NCI-H82 treated with DMSO at 0.1 percent for 48 hours (cell line): ENCODE measurements at regions not wholly inside any gene's neighbourhood (a gene's known extent, or its start where the extent isn't known, plus 50 kb on each side); places are given as distances from the start of the nearest gene placed in this dataset.
A peak's percentile ranks its signal among the peaks of the same experiment; 100 is the strongest.
"Not testable (repeated sequence)": the region's sequence is repeated elsewhere in the genome, so short reads cannot be mapped to it uniquely, and the experiment has no call there.

ENCODE experiments used
- DNase-seq: peaks from one replicate; lab custom pipeline; 2025; ENCODE audit not compliant: unreplicated experiment; lab: John Stamatoyannopoulos, UW

DNA sequence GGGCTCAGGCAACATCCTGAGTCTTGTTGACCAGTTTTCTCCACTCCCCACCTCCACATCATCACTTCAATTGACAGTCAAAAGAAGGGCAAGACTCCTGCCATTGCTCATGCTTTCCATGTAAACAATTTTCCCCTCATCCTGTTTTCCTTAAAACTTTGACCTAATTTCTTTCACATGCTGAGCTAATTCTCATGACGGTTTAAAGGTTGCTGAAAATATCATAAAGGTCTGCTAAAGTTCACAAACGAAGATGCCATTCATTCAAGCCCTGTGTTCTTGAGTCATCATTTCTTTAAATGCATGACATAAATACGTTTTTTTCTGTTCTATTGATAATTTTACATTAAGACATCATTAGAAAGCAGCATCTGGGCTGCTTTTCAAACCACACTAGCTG lies 353.9 kb downstream of the NKX6-1 start:
- no peak for DNase-seq

DNA sequence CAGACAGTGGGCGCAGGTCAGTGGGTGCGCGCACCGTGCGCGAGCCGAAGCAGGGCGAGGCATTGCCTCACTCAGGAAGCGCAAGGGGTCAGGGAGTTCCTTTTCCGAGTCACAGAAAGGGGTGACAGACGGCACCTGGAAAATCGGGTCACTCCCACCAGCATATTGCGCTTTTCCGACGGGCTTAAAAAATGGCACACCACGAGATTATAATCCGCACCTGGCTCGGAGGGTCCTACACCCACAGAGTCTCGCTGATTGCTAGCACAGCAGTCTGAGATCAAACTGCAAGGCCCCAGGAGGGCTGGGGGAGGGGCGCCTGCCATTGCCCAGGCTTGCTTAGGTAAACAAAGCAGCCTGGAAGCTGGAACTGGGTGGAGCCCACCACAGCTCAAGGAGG lies 372.2 kb downstream of the NKX6-1 start:
- not testable (repeated sequence) for DNase-seq

DNA sequence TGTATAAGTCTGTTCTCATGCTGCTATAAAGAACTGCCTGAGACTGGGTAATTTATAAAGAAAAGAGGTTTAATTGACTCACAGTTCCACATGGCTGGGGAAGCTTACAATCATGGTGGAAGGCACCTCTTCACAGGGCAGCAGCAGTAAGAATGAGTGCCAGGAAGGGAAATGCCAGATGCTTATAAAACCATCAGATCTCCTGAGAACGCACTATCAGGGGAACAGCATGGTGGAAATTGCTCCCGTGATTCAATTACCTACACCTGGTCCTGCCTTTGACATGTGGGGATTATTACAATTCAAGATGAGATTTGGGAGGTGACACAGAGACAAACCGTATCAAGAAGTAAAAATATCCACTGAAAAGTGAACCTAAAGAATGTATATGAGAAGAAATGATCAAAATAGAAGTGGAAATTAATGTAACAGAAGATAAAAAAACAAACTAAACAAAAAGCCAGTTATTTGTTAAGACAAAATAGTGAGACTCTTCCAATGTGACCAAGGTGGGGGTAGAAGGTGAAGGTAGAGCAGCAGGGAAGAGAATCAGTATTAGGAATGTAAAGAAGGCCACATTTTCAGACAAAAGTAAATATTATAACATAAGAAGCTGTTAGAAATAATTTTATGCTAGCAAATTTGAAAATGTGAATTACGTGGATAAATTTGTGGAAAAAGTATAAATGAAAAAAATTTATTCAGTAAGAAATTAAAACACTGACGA lies 372.9 kb downstream of the NKX6-1 start:
- DNase-seq, result no peak

DNA sequence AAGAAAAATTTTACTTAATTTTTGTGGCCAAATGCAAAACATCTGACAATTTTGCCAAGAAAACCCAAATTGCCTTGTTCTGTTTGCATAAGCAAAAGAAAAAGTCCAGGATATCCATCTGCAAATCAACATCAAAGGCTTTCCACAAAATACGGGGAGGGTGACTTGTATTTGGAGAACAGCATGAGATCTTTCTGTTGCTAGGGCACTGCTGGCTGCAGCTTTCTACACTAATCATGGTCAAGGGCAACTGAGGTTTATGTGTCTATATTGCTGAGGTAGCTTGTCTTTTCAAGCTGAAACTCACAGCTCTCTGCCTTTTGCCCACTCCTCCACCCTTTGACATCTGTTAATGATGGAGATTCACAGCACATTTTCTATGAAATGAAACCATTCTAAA lies 389.1 kb downstream of the NKX6-1 start:
- no peak for DNase-seq

DNA sequence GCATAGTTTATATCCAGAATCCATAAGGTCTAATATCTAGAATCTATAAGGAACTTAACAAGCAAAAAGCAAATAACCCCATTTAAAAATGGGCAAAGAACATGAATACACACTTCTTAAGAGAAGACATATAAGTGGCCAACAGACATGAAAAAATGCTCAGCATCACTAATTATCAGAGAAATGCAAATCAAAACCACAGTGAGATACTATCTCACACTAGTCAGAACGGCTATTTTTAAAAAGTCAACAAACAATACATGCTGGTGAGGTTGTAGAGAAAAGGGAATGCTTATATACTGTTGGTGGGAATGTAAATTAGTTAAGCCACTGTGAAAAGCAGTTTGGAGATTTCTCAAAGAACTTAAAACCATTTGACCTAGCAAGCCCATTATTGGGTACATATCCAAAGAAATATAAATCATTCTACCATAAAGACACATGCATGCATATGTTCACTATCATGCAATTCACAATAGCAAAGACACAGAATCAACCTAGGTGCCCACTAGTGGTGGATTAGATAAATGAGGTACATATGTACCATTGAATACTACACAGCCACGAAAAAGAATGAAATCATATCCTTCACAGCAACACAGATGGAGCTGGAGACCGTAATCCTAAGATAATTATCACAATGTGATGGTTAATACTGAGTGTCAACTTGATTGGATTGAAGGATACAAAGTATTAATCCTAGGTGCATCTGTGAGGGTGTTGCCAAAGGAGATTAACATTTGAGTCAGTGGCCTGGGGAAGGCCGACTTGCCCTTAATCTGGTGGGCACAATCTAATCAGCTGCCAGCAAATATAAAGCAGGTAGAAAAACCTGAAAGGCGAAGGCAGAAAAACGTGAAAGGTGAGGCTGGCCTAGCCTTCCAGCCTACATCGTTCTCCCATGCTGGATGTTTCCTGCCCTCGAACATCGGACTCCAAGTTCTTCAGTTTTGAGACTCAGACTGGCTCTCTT lies 397.2 kb downstream of the NKX6-1 start:
- DNase-seq, result peak; percentile 80

DNA sequence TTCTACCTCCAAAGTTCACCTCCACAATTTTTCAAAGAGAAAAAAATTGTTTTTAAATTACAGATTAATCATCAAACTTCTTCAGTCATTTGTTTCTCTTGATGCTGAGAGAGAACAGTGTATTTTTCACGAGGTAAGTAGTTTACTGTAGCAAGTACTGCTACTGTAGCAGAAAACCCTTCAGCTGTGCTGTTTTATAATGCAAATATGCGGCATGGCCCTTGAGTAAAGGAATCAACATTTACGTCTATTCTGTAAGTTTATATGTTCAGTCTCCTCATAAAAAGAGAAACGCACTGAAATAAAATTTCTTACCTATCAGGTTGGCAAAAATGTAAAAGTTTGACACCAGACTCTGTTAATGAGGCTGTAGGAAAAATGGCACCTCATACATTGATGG lies 399.0 kb downstream of the NKX6-1 start:
- DNase-seq, result no peak

DNA sequence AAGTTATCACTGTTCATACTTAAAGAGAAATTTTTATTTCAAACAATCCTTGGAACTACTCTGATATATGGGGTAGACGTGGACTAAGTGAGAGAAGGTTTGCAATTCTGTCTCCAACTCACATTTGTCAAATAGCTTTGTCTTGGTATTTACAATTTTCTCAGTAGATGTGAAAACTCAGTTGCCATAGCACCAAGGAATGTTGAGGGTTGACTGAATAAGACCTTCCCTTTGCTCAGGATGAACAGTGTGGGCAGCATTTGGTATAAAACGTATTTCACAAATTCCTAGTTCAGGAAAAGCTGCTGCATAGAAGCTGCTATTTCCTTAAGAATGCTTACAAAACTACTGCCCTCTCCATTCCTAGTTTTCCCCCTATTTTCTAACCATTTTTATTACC lies 399.5 kb downstream of the NKX6-1 start:
- no peak for DNase-seq

DNA sequence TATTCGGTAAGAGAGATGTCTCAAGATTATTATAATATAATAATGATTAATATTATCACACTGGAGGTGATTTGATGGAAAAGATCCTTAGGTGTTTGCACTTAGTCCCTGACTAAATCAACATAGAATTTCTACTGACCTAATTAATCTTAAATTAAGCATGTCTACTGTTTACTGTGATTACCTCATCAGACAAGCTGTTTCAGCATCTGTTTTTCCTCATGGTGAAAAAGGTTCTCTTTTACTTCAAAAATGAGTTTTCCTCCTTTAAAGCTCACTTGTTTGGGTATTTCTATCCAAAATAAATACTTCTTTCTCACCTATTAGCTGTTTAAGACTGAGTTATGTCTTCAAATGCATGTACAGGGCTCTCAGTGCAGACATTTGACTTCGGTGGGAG lies 407.8 kb downstream of the NKX6-1 start:
- DNase-seq, result no peak

DNA sequence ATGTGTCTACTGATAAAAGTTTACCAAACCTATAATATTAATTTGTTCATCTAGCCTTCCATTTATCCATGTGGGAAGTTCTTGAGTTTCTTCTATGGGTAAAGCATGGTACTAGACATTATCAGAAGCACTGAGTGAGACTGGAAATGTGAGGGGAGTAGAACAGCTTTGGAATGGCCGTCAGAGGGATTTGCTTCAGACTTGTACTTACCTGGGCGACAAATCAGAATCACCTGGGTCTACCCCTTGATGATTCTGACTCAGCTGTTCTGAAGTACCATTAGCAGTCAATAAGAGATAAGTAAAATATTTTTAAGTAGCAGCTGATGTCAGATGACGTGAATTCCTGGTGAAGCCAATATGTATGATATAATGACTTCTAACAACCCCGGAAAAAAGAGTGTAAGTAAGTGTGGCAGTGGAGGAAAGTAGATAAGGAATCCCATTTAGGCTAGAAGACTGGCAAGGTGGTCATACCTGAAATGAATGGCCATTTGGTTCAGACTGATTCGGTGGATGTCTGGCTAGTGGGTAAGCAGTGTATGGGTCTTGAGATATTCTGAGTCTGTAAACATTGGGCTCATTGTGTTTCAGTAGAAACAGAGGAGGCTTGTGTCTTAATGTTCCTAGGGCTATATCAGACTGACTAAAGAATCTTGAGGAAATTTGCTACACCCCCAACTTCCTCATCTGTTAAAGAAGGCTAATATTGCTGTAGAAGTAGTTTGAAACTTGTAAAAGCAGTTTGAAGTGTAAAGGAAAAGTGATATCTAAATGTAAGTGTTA lies 409.2 kb downstream of the NKX6-1 start:
- no peak for DNase-seq

DNA sequence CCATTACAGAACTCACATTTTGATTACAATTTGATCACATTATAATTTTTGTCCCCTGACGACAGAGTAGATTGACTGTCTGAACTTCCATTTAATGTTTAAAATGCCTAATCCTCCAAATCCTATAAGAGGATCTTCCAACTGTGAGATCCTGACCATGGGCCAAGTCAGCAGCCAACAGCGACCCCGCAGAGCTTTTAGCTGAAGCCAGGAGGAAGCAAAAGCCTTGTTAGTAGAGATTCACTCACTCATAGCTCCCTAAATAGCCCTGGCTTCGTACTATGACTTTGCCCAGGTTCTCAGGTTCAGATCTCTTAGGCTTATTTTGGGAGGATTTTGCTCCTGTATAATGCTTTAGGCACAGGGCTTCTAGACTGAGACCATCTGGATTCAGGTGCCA lies 413.1 kb downstream of the NKX6-1 start:
- DNase-seq, result peak; percentile 97

DNA sequence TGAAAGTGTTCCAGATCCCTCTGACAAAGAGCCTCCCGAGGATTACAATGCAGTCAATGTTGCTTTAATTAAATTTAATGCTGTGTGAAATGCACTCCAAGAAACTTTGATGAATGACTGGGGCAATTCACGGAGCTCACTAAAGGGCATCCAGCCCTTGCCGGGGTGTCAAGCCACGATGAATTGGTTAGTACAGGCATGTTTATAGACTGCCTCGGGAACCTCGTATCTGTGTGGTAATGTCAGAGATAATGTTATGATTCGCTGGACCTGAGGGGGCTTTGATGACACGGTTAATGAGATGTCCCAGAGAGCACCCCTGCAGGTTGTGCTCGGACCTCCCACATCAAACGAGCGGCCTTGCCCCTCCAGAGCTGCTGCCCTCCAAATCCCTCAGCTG lies 428.8 kb downstream of the NKX6-1 start:
- no peak for DNase-seq

DNA sequence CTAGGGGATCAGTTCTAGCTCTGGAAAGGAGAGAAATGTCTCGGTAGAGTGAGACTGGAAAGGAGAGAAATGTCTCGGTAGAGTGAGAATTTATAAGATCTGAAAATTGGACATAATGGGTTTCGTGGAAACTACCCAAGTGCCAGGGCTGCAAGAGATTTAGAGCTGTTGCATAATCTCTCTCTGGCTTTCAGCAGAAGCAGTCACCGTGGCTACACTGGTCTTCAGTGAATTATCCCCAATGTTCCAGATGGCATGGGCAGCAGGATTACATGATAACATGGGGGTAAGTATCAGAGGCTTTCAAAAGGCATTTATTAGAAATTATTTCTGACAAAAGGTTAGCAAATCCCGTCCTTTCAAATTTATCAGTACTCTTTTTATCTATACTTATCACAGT lies 435.5 kb downstream of the NKX6-1 start:
- peak; percentile 26 for DNase-seq

DNA sequence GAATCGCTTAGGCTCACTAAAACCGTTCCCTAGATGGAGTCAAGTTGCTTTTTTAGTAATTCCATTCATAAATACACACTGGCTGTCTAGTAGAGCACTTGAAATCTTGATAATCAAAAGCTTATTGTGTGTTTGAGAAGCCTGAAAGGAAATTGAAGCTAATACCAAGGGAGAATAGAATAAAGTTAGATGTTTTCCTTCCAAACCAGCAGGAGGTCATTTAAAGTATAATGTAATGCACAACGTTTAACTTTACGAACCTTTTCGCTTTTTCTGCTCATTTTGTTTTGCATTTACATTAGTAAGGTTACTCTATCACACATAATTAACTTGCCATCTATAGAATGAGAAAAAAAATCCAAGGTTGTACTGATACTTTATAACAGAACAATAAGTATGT lies 440.9 kb downstream of the NKX6-1 start:
- no peak for DNase-seq

DNA sequence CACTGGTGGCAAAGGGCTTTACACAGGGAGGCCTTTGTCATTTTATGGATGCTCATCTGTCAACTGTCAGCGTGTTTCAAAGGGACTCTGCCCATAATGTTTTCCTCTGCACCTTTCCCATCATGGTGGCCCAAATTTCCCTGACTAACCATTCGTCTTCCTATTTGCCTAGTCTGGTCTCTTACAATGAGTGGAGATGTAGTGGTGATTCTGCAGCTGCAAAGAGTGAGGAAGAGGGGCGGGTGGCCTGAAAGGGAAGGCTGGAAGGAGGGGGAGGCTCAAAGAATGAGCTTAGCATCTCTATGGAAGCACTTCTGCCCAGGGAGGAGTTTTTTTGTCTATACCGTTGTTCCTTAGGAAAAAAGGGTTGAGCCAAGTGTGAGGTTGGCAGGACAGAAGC lies 447.5 kb downstream of the NKX6-1 start:
- no peak for DNase-seq

DNA sequence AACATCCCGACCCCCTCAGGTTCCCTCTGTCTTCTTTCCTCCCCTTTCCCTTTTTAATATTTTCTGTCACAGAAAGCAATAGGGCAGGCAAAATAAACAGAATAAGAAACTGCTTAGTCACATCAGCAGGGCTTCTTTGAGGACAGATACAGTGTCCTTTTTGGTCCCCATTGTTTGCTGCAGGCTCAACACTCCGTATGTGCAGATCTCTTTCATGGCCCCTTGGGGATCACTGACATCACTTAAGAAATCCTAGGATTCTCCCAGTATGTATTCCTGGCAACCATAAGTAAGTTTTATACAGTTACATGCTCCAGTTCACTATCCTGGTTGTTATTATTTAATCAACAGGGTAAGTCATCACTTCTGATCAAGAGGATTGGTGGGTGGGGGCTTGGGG lies 448.0 kb downstream of the NKX6-1 start:
- DNase-seq, result no peak

DNA sequence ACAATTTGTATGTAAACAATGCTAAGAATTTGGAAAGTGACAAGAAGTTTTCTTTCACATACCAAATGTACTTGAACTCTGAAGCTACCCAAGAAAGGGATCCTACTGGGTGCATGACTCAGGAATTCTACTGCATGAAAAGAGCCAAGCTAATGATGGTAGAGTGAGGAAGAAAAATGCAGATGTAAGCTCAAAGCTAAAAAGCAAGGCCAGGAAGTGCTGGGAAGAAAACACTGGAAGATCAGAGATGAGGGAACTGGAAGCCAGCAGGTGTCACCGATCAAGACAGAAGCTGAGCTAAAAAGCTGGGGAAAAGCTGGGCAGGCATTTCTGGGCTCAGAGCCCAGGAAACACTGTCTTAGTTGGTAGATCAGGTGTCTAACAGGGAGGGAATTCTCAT lies 449.1 kb downstream of the NKX6-1 start:
- DNase-seq, result no peak

DNA sequence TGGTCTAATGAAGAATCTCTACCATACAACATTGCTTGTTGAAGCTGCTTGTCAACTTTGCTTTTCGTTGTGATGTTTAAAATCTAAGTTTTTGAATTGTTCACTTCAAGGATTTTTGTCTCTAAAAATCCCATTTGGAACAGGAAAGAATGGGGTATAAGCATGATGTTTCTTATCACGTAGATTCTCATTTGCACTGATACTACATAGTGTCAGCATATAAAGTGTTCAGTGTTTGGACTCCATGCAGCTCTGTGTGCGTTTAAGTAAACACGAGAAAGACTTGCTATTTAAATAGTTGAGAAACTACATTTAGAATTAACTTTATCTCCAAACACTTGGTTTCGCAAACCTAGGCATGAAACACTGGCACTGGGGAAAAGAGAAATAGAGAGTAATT lies 452.5 kb downstream of the NKX6-1 start:
- no peak for DNase-seq

DNA sequence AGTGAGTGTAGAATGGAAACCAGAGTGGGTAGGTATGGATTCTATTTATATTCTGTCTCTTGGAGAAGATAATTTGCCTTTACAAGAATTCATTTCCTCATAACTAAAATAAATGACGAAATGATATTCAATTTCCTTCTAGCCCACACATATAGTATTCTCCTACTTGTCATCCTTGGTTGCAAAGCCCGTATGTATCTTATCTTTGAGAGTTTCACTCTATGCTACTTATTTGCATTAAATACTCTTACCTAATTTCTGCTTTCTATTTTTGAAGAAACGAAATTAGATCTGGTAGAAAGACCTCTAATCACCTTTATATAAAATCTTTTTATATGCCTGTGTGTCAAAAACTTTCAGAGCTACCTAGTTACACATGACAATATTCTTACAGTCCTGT lies 457.7 kb downstream of the NKX6-1 start:
- DNase-seq, result no peak

DNA sequence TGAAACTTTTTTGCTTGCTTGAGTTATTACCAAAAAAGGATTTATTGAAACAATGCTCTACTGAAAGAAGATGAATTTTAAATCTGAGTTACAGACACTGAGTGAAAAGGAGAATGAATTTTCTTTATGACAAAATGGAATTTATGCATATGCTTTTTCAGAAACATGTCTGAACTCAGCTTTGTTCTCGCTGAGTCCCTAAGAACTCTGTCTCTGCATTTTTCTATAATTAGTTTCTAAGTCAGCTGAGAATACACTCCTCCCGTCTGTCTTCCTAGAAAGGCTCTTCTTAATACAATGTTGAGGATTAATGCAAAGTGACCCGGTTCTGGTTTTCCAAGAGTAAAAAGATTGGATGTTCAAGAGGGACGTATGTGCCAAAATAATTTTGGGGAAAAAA lies 463.5 kb downstream of the NKX6-1 start:
- no peak for DNase-seq

DNA sequence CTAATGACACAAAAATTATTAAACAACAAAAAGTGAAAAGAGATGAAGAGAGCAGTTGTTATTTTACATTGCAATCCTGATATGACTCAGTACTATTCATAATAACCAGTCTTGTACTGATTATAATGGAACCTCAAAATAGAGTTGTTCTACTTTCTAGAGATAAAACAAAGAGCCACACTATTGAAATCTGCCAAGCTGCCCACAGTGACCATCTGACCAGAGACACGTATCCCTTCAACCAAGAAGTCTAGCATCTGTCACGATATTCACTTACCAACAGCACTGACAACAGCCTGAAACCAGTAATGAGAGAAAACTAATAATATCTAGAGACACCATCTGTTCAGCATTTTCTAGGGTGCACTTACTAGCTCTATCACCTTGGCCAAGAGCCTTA lies 466.7 kb downstream of the NKX6-1 start:
- peak; percentile 51 for DNase-seq

DNA sequence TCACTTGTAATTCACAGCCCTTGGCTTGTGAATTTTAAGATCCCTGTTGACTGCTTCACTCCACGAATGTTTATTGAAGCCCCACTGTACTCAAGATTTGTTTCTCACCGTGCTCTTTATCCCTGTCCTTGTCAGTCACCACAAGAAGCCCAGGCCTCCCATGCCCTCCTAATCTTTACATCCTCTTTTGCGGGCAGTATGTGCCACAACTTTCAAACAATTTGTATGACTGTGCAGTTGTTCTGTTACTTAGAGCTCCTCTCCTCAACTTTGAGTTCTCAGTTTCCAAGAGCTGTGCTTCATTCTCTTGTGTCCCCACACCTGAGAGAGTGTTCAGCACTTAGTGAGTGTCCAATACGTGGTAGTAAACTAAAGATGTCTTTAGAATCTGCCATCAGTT lies 467.7 kb downstream of the NKX6-1 start:
- no peak for DNase-seq

DNA sequence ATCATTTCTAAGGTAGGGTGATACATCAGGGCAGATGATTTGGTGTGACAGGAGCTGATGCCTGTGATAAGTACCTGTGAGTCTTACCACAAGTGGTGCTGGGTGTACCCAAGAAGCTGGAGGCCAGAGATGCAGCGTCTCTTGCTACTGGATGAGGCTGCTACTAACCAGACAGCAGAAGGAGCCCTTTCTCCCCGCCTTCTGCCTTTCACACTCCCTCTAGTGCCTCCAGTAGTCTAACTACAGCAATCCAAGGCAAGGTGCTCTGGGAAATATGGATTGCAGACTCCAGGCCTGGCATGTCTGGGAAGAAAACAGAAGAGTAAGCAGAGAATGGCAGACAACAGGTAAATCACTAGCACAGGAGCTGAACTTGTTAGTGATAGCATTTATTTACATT lies 470.8 kb downstream of the NKX6-1 start:
- DNase-seq, result no peak
